ENCODE measurements at regions not wholly inside any gene's neighbourhood (a gene's known extent, or its start where the extent isn't known, plus 50 kb on each side); places are given as distances from the start of the nearest gene placed in this dataset.

DNA sequence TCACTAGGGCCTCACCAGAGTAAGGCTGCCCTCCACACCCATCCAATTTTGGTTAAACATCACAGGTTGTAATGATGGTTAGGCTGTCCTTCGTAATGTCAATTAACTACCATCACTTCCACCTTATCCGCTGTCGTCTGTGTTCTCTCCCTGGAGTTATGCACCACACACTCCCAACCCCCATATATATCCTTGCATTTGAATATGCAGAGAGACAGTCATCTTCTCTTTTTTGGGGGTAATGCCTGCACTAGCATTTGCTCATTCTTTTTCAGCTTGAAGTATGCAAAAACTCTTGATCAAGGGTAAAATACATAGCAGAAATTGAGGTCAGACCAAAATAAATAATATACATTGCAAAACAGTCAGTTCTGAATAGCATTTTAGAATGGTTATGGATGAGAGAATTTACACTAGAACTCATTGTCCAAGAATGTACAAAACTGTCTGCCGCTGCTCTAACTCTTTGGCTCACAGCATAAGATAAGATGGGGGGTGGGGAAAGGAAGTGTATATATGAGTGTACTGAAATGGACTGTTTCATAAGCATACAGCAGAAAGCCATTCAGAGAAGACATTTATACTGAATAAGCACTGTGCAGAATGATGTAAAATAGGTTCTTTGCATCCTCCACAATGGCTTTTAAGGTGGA, 397.8 kb upstream of the CHST9 start:
- Histone ChIP-seq H3K27me3 (no peaks in the 10 kb centered on the region), H3K9me3 (peaks cover 0 to 9% (median 3%) of the 10 kb centered on the region in 4 donors), H3K4me3 (no peak overlapping the region), H3K4me1 (no peaks in the 10 kb centered on the region), H3K36me3 (no peaks in the 10 kb centered on the region), H3K27ac (replicated peaks in 1 of 4) (no peak overlapping the region)
- intact Hi-C loops (cut with DNase I), result no loop called here
- no peak for DNase-seq (ENCODE audit: extremely low spot score)
- 71% methylated on average over 4 of the region's 4 CpGs for WGBS
- TF ChIP-seq, protein P1, sequence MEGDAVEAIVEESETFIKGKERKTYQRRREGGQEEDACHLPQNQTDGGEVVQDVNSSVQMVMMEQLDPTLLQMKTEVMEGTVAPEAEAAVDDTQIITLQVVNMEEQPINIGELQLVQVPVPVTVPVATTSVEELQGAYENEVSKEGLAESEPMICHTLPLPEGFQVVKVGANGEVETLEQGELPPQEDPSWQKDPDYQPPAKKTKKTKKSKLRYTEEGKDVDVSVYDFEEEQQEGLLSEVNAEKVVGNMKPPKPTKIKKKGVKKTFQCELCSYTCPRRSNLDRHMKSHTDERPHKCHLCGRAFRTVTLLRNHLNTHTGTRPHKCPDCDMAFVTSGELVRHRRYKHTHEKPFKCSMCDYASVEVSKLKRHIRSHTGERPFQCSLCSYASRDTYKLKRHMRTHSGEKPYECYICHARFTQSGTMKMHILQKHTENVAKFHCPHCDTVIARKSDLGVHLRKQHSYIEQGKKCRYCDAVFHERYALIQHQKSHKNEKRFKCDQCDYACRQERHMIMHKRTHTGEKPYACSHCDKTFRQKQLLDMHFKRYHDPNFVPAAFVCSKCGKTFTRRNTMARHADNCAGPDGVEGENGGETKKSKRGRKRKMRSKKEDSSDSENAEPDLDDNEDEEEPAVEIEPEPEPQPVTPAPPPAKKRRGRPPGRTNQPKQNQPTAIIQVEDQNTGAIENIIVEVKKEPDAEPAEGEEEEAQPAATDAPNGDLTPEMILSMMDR (IDR thresholded peaks at IDR 0.05), result no peak
- TF ChIP-seq POLR2AphosphoS5 (IDR thresholded peaks at IDR 0.05) (no peak), EP300 (IDR thresholded peaks at IDR 0.05) (no peak), POLR2A (IDR thresholded peaks at IDR 0.05; ENCODE audit: low read depth) (no peak)

DNA sequence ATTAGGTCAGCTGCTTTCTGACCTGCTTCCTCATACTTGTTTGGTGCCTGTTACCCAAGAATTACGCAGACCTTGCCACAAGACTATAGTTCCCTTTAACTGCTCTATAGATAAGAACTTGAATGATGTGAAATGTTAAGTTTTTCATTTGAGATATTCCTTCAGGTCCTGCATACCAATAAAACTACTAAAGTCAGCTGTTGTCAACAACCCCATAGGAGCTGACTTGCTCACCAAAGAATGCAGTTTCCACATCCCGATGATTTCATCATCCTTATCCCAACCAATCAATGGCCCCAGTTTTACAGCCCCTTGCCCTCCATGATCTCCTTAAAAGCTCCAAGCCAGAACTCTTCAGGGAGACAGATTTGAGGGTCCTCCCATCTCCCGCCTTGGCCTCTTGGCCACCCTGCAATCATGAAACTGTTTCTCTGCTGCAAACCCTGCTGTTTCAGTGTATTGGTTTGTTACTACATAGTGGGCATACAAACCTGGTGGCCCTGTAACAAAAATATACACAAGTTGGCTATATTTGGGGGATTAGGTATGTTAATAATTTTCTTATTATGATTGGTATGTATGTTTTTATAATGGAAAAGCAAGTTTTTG, 396.3 kb upstream of the CHST9 start:
- H3K4me1 ChIP-seq, result no peaks in the 10 kb centered on the region
- no peaks in the 10 kb centered on the region for H3K27me3 ChIP-seq
- intact Hi-C loops (cut with DNase I), result no loop called here
- H3K4me3 ChIP-seq, result no peak overlapping the region
- TF ChIP-seq EP300 (IDR thresholded peaks at IDR 0.05), result no peak
- TF ChIP-seq, protein P1 (IDR thresholded peaks at IDR 0.05), result no peak
- TF ChIP-seq POLR2AphosphoS5 (IDR thresholded peaks at IDR 0.05), result no peak
- no peak for TF ChIP-seq POLR2A (IDR thresholded peaks at IDR 0.05; ENCODE audit: low read depth)
- no peak for DNase-seq (ENCODE audit: extremely low spot score)
- no peaks in the 10 kb centered on the region for H3K36me3 ChIP-seq
- peaks cover 0 to 9% (median 3%) of the 10 kb centered on the region in 4 donors for H3K9me3 ChIP-seq
- 95% methylated on average over 3 of the region's 3 CpGs for WGBS
- H3K27ac ChIP-seq (replicated peaks in 1 of 4), result no peak overlapping the region

DNA sequence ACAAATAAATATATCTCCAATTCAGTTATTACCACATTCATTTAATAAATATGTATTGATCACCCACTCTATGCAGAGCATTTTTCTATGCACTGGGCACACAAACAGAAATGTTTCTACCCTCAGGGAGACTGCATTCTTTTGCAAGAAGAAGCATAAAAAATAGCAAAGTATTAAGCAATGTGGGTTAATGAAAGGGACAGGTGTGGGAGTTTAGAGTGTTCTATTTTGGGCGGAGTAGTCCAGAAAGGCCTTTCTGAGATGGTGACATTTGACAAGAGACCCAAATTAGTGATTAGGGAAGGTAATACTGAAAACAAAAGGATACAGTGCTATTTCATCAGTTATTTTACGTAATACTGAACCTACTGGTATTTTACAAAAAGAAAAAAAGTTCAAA, 394.3 kb upstream of the CHST9 start:
- WGBS, result 92% methylated on average over 2 of the region's 2 CpGs
- Histone ChIP-seq H3K27me3 (no peaks in the 10 kb centered on the region), H3K36me3 (no peaks in the 10 kb centered on the region), H3K27ac (replicated peaks in 1 of 4) (no peak overlapping the region), H3K4me1 (no peaks in the 10 kb centered on the region), H3K9me3 (peaks cover 0 to 9% (median 3%) of the 10 kb centered on the region in 4 donors), H3K4me3 (no peak overlapping the region)
- intact Hi-C loops (cut with DNase I), result no loop called here
- TF ChIP-seq, protein P1 (IDR thresholded peaks at IDR 0.05), result no peak
- TF ChIP-seq EP300 (IDR thresholded peaks at IDR 0.05) (no peak), POLR2A (IDR thresholded peaks at IDR 0.05; ENCODE audit: low read depth) (no peak), POLR2AphosphoS5 (IDR thresholded peaks at IDR 0.05) (no peak)
- DNase-seq (ENCODE audit: extremely low spot score), result no peak

DNA sequence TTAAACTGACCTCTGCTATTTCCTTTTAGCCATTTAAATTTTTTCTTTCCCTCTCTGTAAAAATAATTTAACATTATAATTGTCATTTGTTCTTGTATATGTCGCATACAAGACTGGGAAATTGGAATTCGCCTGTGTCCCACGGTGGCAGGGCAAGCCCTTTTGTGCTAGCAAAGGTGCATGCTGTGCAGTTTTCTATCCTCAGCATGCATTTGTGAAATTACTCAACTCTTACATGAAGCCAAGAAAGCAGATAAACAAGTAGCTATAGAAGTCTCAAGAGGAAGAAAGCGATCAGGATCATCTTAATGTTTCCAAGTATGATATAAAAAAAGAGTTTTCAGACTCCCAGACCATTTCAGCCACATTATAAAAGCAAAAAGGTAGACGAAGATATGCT, 392.6 kb upstream of the CHST9 start:
- DNase-seq (ENCODE audit: extremely low spot score), result no peak
- Histone ChIP-seq H3K4me3 (no peak overlapping the region), H3K36me3 (no peaks in the 10 kb centered on the region), H3K4me1 (no peaks in the 10 kb centered on the region), H3K27ac (replicated peaks in 1 of 4) (no peak overlapping the region), H3K9me3 (peaks cover 0 to 9% (median 3%) of the 10 kb centered on the region in 4 donors), H3K27me3 (no peaks in the 10 kb centered on the region)
- TF ChIP-seq POLR2A (IDR thresholded peaks at IDR 0.05; ENCODE audit: low read depth) (no peak), EP300 (IDR thresholded peaks at IDR 0.05) (no peak), POLR2AphosphoS5 (IDR thresholded peaks at IDR 0.05) (no peak)
- TF ChIP-seq, protein P1 (IDR thresholded peaks at IDR 0.05), result no peak
- intact Hi-C loops (cut with DNase I), result no loop called here
- 56% methylated on average over 5 of the region's 5 CpGs for WGBS

Data from esophagus muscularis mucosa (tissue), 4 donors.